Right lobe of liver (tissue), 4 donors: ENCODE measurements at regions not wholly inside any gene's neighbourhood (a gene's known extent, or its start where the extent isn't known, plus 50 kb on each side); places are given as distances from the start of the nearest gene placed in this dataset.

ENCODE experiments used
- CTCF ChIP-seq, 4 donors: fragments of 200-600 bp in 3 of 4; fragments of 450-650 bp in 1 of 4; IDR thresholded peaks; one replicate each; pipeline versions ENCODE4 v1.5.1 to v1.8.0; 2016 to 2022; ENCODE audit warnings: antibody characterized with exemption in 4 of 4, mild to moderate bottlenecking in 2 of 4
- POLR2A ChIP-seq: fragments of 450-650 bp; IDR thresholded peaks from one replicate; pipeline ENCODE4 v1.6.1; 2017; ENCODE audit warnings: antibody characterized with exemption, mild to moderate bottlenecking
- donor health status: DM: no; HTN: no; CAD: no.
- donor health status: DM: no; HTN: no; CAD: no.
- donor health status: DM: no; HTN: yes; CAD: no.

- TF ChIP-seq CTCF (IDR thresholded peaks at IDR 0.05) (no peak), POLR2A (no peak)
Observed at GRCh38 chr6:4488389-4488788, 287.8 kb upstream of the CDYL start.
